PC-3 (cell line): ENCODE measurements at regions not wholly inside any gene's neighbourhood (a gene's known extent, or its start where the extent isn't known, plus 50 kb on each side); places are given as distances from the start of the nearest gene placed in this dataset.

ENCODE experiments used
- ATAC-seq: fragments of 200-7000 bp; cut with Tn5 transposase; 2 replicates; pipeline ENCODE4 v1.9.1; 2020; ENCODE audit warnings: mild to moderate bottlenecking, moderate library complexity
- BruUV-seq: library from RNA; stranded (reverse); fragments of 400-500 nt; replicated peaks from 2 replicates; lab custom pipeline; 2021; lab: Mats Ljungman, UMichigan
- CTCF ChIA-PET: fragments of 300-600 bp; sonication (Branson Sonifier 250); formaldehyde crosslinking; loops from one replicate; lab custom pipeline; 2022; ENCODE audit warnings: antibody characterized with exemption; lab: Charles Lee
- POLR2A ChIA-PET: fragments of 300-600 bp; sonication (Branson Sonifier 250); formaldehyde crosslinking; loops from one replicate; lab custom pipeline; 2022; ENCODE audit warnings: antibody characterized with exemption; ENCODE audit not compliant: unreplicated experiment; lab: Charles Lee
- DNase-seq: peaks from one replicate; pipeline ENCODE4 v3.0.0-alpha.2; 2015
- H2AFZ ChIP-seq: fragments of 300-600 bp; sonication (generic); 2 replicates; pipeline ENCODE4 v1.6.0; 2016; ENCODE audit warnings: antibody characterized with exemption, low read length
- H3F3A ChIP-seq: fragments of 300-600 bp; sonication (generic); one replicate; pipeline ENCODE4 v1.6.0; 2017; ENCODE audit warnings: antibody characterized with exemption, low read length, control low read depth, mild to moderate bottlenecking; ENCODE audit not compliant: unreplicated experiment
- H3K27ac ChIP-seq: fragments of 300-600 bp; sonication (generic); 2 replicates; pipeline ENCODE4 v1.5.1; 2016; ENCODE audit warnings: mild to moderate bottlenecking, low read length
- H3K27me3 ChIP-seq: fragments of 300-600 bp; sonication (generic); 2 replicates; pipeline ENCODE4 v1.6.1; 2016; ENCODE audit warnings: low read length, mixed read lengths
- H3K36me3 ChIP-seq: fragments of 300-600 bp; sonication (generic); 2 replicates; pipeline ENCODE4 v1.6.1; 2016; ENCODE audit warnings: low read depth, mixed run types, low read length, mixed read lengths
- H3K4me1 ChIP-seq: fragments of 300-600 bp; sonication (generic); 2 replicates; pipeline ENCODE4 v1.5.1; 2016; ENCODE audit warnings: low read length; ENCODE audit not compliant: insufficient read depth
- H3K4me2 ChIP-seq: fragments of 300-600 bp; sonication (generic); 2 replicates; pipeline ENCODE4 v1.6.0; 2016; ENCODE audit warnings: low read length
- H3K4me3 ChIP-seq: fragments of 300-600 bp; sonication (generic); 2 replicates; pipeline ENCODE4 v1.5.1; 2016; ENCODE audit warnings: mild to moderate bottlenecking, low read length, mixed read lengths
- H3K79me2 ChIP-seq: fragments of 300-600 bp; sonication (generic); 2 replicates; pipeline ENCODE4 v1.6.1; 2017; ENCODE audit warnings: low read length, mixed read lengths
- H3K9ac ChIP-seq: fragments of 300-600 bp; sonication (generic); 2 replicates; pipeline ENCODE4 v1.6.0; 2016; ENCODE audit warnings: mild to moderate bottlenecking, low read length
- H3K9me2 ChIP-seq: fragments of 300-600 bp; sonication (generic); replicated peaks from 2 replicates; pipeline ENCODE4 v1.6.1; 2016; ENCODE audit warnings: mixed run types, low read length, mixed read lengths
- H3K9me3 ChIP-seq: fragments of 300-600 bp; sonication (generic); 2 replicates; pipeline ENCODE4 v1.6.1; 2016; ENCODE audit warnings: low read length, mixed read lengths
- H4K20me1 ChIP-seq: fragments of 300-600 bp; sonication (generic); 2 replicates; pipeline ENCODE4 v1.6.1; 2016; ENCODE audit warnings: low read length, mixed read lengths
- EZH2 ChIP-seq: fragments of 300-600 bp; sonication (generic); IDR thresholded peaks from one replicate; pipeline ENCODE4 v1.6.1; 2017; ENCODE audit warnings: antibody characterized with exemption, mild to moderate bottlenecking, low read length; ENCODE audit not compliant: unreplicated experiment
- EZH2phosphoT487 ChIP-seq: fragments of 300-600 bp; sonication (generic); IDR thresholded peaks from 2 replicates; pipeline ENCODE4 v1.6.1; 2018; ENCODE audit warnings: mild to moderate bottlenecking, antibody characterized with exemption, low read length, borderline replicate concordance
- intact Hi-C: fragments of 100-400 bp; cut with micrococcal nuclease; formaldehyde crosslinking; loops from 2 replicates; pipeline ENCODE4 v1.9.0; 2023
- TF ChIP-seq, protein P1 (sequence below): fragments of 300-600 bp; sonication (generic); conservative IDR thresholded peaks from 2 replicates; pipeline ENCODE4 v1.5.1; 2017; ENCODE audit warnings: antibody characterized with exemption, low read depth, mild to moderate bottlenecking, low read length

DNA sequence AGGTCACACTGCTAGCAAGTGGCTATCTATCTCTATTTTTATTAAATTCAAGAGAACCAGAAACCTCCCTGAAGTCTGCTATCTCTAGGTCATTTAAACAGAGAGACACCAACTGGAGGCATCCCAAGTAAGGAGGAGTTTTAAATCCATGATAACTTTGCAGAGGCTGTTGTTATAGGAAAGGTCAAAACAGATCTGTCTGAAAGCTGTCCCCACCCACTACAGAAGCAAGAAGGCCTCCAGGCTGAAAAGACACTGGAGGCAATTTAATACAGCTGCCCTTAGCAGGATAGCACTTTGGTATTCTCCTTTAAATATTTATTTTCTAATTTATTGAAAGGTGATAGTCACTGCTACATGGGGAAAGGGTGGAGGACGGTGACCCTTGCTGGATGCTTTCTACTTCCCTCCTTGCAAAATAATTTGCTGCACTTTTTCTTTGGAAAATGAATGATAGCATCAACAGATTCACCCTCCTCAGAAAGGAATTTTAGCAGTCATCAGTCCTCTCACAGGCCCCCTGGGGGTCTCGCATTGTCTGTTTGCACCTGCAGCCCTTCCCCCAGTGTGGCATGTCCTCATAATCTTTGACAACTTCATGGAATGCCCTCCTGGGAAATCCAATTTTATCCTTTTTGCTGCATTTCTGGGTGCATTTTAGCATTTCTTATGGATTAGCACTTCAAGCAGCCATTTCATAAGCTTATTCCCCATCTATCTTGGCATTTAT lies 429.5 kb upstream of the TNP1 start:
- H2AFZ ChIP-seq: 0 out of 2 replicates have a peak overlapping the region, but pooled peaks have one; percentile 21
- no peaks in the 10 kb centered on the region for H4K20me1 ChIP-seq
- no peak for ATAC-seq
- H3K9ac ChIP-seq: no peak overlapping the region
- no peak overlapping the region for H3K27ac ChIP-seq
- H3K4me3 ChIP-seq: no peak overlapping the region
- H3K9me3 ChIP-seq: no peaks in the 10 kb centered on the region
- no peak for DNase-seq
- POLR2A ChIA-PET: no interaction called here
- no peak for TF ChIP-seq EZH2
- TF ChIP-seq, protein P1, sequence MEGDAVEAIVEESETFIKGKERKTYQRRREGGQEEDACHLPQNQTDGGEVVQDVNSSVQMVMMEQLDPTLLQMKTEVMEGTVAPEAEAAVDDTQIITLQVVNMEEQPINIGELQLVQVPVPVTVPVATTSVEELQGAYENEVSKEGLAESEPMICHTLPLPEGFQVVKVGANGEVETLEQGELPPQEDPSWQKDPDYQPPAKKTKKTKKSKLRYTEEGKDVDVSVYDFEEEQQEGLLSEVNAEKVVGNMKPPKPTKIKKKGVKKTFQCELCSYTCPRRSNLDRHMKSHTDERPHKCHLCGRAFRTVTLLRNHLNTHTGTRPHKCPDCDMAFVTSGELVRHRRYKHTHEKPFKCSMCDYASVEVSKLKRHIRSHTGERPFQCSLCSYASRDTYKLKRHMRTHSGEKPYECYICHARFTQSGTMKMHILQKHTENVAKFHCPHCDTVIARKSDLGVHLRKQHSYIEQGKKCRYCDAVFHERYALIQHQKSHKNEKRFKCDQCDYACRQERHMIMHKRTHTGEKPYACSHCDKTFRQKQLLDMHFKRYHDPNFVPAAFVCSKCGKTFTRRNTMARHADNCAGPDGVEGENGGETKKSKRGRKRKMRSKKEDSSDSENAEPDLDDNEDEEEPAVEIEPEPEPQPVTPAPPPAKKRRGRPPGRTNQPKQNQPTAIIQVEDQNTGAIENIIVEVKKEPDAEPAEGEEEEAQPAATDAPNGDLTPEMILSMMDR: no peak
- CTCF ChIA-PET: no interaction called here
- H3K9me2 ChIP-seq: no peaks in the 10 kb centered on the region
- H3K4me1 ChIP-seq: peaks cover 35% of the 10 kb centered on the region
- H3K36me3 ChIP-seq: no peaks in the 10 kb centered on the region
- no peaks in the 10 kb centered on the region for H3K27me3 ChIP-seq
- H3K79me2 ChIP-seq: no peaks in the 10 kb centered on the region
- no peaks in the 10 kb centered on the region for H3F3A ChIP-seq
- intact Hi-C loops: loop anchor here (10.0 kb wide), 1 partner anchor 185 kb away; no protein-coding TSS in a partner anchor
- peak overlapping the region; percentile 14; the same call in 1 of the 2 replicates for H3K4me2 ChIP-seq
- BruUV-seq: no TSS peak

DNA sequence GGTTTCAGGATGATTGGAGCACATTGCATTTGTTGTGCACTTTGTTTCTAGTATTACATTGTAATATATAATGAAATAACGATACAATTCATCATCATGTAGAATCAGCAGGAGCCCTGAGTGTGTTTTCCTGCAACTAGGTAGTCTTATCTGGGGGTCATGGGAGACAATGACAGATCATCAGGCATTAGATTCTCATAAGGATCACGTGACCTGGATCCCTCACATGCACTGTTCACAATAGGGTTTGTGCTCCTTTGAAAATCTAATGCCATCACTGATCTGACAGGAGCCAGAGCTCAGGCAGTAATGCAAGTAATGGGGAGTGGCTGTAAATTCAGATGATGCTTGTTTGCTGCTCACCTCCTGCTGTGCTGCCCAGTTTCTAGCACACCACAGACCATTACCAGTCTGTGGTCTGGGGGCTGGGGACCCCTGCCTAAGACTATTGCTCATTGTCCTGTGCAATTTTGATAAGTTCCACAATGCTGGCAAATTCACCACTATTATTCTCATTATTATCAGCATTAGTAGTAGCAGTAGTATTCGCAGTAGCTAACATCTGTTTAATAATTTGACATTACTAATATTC lies 428.7 kb upstream of the TNP1 start:
- no peak overlapping the region for H3K4me2 ChIP-seq
- peaks cover 28% of the 10 kb centered on the region for H3K4me1 ChIP-seq
- H2AFZ ChIP-seq: no peak overlapping the region
- H3K36me3 ChIP-seq: no peaks in the 10 kb centered on the region
- no peak for DNase-seq
- H3K27ac ChIP-seq: no peak overlapping the region
- ATAC-seq: no peak
- ChIA-PET CTCF (no interaction called here), POLR2A (no interaction called here)
- H3K4me3 ChIP-seq: no peak overlapping the region
- no peaks in the 10 kb centered on the region for H4K20me1 ChIP-seq
- TF ChIP-seq, protein P1: no peak
- TF ChIP-seq EZH2phosphoT487 (no peak), EZH2 (no peak)
- no peaks in the 10 kb centered on the region for H3K9me3 ChIP-seq
- no peaks in the 10 kb centered on the region for H3K9me2 ChIP-seq
- H3K9ac ChIP-seq: no peak overlapping the region
- H3K79me2 ChIP-seq: no peaks in the 10 kb centered on the region
- intact Hi-C loops: loop anchor here (10.0 kb wide), 1 partner anchor 184 kb away; no protein-coding TSS in a partner anchor
- no peaks in the 10 kb centered on the region for H3K27me3 ChIP-seq
- no TSS peak for BruUV-seq
- H3F3A ChIP-seq: no peaks in the 10 kb centered on the region

DNA sequence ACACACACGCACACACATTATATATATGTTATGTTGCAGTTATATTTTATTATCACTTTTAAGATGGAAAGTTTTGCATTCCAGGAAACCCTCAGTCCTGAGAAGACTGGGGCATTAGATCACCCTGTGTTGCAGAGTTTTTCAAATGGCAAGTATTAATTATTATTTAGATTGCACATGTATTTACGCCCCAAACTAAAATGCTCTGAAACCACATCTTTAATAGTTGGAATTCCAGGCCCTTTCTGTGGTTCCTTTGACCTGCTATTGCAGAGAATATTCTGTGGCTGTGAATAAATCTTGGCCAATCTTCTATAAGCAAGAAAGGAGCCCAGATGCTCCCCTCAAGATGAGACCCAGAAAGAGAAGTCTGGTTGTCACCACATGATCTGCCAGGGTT lies 427.0 kb upstream of the TNP1 start:
- intact Hi-C loops: loop anchor here (10.0 kb wide), 1 partner anchor 182 kb away; no protein-coding TSS in a partner anchor
- Histone ChIP-seq H3F3A (no peaks in the 10 kb centered on the region), H3K9ac (no peak overlapping the region), H3K27me3 (no peaks in the 10 kb centered on the region), H3K4me2 (no peak overlapping the region), H3K79me2 (no peaks in the 10 kb centered on the region), H3K36me3 (no peaks in the 10 kb centered on the region), H3K9me2 (no peaks in the 10 kb centered on the region), H2AFZ (no peak overlapping the region), H3K4me3 (no peak overlapping the region), H4K20me1 (no peaks in the 10 kb centered on the region), H3K9me3 (no peaks in the 10 kb centered on the region), H3K4me1 (peaks cover 41% of the 10 kb centered on the region), H3K27ac (no peak overlapping the region)
- CTCF ChIA-PET: no interaction called here
- BruUV-seq: no TSS peak
- TF ChIP-seq EZH2phosphoT487 (no peak), EZH2 (no peak)
- TF ChIP-seq, protein P1: no peak
- POLR2A ChIA-PET: no interaction called here
- ATAC-seq: no peak
- DNase-seq: no peak
